COLO668 (cell line): ENCODE measurements at regions not wholly inside any gene's neighbourhood (a gene's known extent, or its start where the extent isn't known, plus 50 kb on each side); places are given as distances from the start of the nearest gene placed in this dataset.
"Not testable (repeated sequence)": the region's sequence is repeated elsewhere in the genome, so short reads cannot be mapped to it uniquely, and the experiment has no call there.

ENCODE experiments used
- DNase-seq: peaks from one replicate; lab custom pipeline; 2025; ENCODE audit not compliant: unreplicated experiment; lab: John Stamatoyannopoulos, UW

DNA sequence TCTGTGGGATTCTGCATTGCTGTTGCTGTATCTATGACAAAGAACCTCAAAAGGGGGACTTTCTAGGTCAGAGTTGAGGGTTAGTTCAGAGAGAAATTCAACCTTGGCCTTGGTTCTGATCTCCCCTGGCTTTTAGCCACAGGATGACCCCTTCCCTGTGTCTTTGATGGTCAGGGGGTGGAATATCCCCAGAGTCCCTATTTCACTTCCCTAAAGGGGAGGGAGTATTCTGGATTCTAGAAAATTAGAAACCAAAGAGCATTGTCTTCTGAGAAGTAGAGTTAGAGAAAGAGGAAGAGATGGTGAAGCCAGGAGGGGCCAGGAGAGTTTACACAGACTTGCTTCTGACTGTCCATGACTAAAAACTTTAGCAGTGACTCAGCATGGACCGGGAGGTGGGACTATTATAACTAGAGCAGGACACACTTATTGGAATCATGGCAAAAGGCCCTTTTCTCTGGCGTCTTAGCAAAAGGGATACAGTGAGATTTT, 56.2 kb upstream of the LPAR1 start:
- no peak for DNase-seq

GRCh38 chr9:111092167-111092566, 53.9 kb upstream of the LPAR1 start:
- DNase-seq, result not testable (repeated sequence)
